ENCODE measurements at regions not wholly inside any gene's neighbourhood (a gene's known extent, or its start where the extent isn't known, plus 50 kb on each side); places are given as distances from the start of the nearest gene placed in this dataset.
"Not testable (repeated sequence)": the region's sequence is repeated elsewhere in the genome, so short reads cannot be mapped to it uniquely, and the experiment has no call there.

- no peaks in the 10 kb centered on the region for H3K4me1 ChIP-seq (ENCODE audit: control insufficient read depth, insufficient read depth, low read length)
- H3K36me3 ChIP-seq (ENCODE audit: control insufficient read depth, insufficient read depth, low read length), result no peaks in the 10 kb centered on the region
- no CpG with 5 or more reads among the region's 2 CpGs for WGBS (ENCODE audit: insufficient coverage, insufficient read length)
- H3K4me3 ChIP-seq (ENCODE audit: low read length), result no peak overlapping the region
- no peaks in the 10 kb centered on the region for H3K27me3 ChIP-seq (ENCODE audit: control insufficient read depth, insufficient read depth, low read length)
- no peak for DNase-seq (ENCODE audit: low read depth, low spot score)
- no peaks in the 10 kb centered on the region for H3K9me3 ChIP-seq (ENCODE audit: control insufficient read depth, insufficient read depth, low read length)
- H3K27ac ChIP-seq (ENCODE audit: low read length), result no peak overlapping the region
Measured at GRCh38 chr5:130796032-130796431, 369.0 kb downstream of the HINT1 start.

GRCh38 chr5:130795037-130795436, 370.0 kb downstream of the HINT1 start:
- Histone ChIP-seq H3K4me3 (ENCODE audit: low read length) (no peak overlapping the region), H3K4me1 (ENCODE audit: control insufficient read depth, insufficient read depth, low read length) (no peaks in the 10 kb centered on the region), H3K27ac (ENCODE audit: low read length) (no peak overlapping the region), H3K36me3 (ENCODE audit: control insufficient read depth, insufficient read depth, low read length) (no peaks in the 10 kb centered on the region), H3K27me3 (ENCODE audit: control insufficient read depth, insufficient read depth, low read length) (no peaks in the 10 kb centered on the region), H3K9me3 (ENCODE audit: control insufficient read depth, insufficient read depth, low read length) (no peaks in the 10 kb centered on the region)
- WGBS (ENCODE audit: insufficient coverage, insufficient read length), result no CpG with 5 or more reads among the region's 2 CpGs
- no peak for DNase-seq (ENCODE audit: low read depth, low spot score)

- H3K4me1 ChIP-seq (ENCODE audit: control insufficient read depth, insufficient read depth, low read length), result no peaks in the 10 kb centered on the region
- no peak overlapping the region for H3K27ac ChIP-seq (ENCODE audit: low read length)
- DNase-seq (ENCODE audit: low read depth, low spot score), result no peak
- H3K9me3 ChIP-seq (ENCODE audit: control insufficient read depth, insufficient read depth, low read length), result no peaks in the 10 kb centered on the region
- no peaks in the 10 kb centered on the region for H3K27me3 ChIP-seq (ENCODE audit: control insufficient read depth, insufficient read depth, low read length)
- H3K36me3 ChIP-seq (ENCODE audit: control insufficient read depth, insufficient read depth, low read length), result no peaks in the 10 kb centered on the region
- no peak overlapping the region for H3K4me3 ChIP-seq (ENCODE audit: low read length)
Measured at GRCh38 chr5:130777794-130778193, 387.3 kb downstream of the HINT1 start.

- H3K36me3 ChIP-seq (ENCODE audit: control insufficient read depth, insufficient read depth, low read length), result no peaks in the 10 kb centered on the region
- no peaks in the 10 kb centered on the region for H3K27me3 ChIP-seq (ENCODE audit: control insufficient read depth, insufficient read depth, low read length)
- no CpG with 5 or more reads among the region's 3 CpGs for WGBS (ENCODE audit: insufficient coverage, insufficient read length)
- no peak overlapping the region for H3K27ac ChIP-seq (ENCODE audit: low read length)
- no peaks in the 10 kb centered on the region for H3K4me1 ChIP-seq (ENCODE audit: control insufficient read depth, insufficient read depth, low read length)
- DNase-seq (ENCODE audit: low read depth, low spot score), result no peak
- H3K4me3 ChIP-seq (ENCODE audit: low read length), result no peak overlapping the region
- H3K9me3 ChIP-seq (ENCODE audit: control insufficient read depth, insufficient read depth, low read length), result no peaks in the 10 kb centered on the region
Measured at GRCh38 chr5:130773813-130774212, 391.2 kb downstream of the HINT1 start.

GRCh38 chr5:130762031-130762430, 403.0 kb downstream of the HINT1 start:
- no peaks in the 10 kb centered on the region for H3K9me3 ChIP-seq (ENCODE audit: control insufficient read depth, insufficient read depth, low read length)
- no CpG with 5 or more reads among the region's 1 CpG for WGBS (ENCODE audit: insufficient coverage, insufficient read length)
- no peak for DNase-seq (ENCODE audit: low read depth, low spot score)

GRCh38 chr5:130759061-130759460, 406.0 kb downstream of the HINT1 start:
- Histone ChIP-seq H3K9me3 (ENCODE audit: control insufficient read depth, insufficient read depth, low read length) (no peaks in the 10 kb centered on the region), H3K4me1 (ENCODE audit: control insufficient read depth, insufficient read depth, low read length) (no peaks in the 10 kb centered on the region), H3K4me3 (ENCODE audit: low read length) (no peak overlapping the region), H3K36me3 (ENCODE audit: control insufficient read depth, insufficient read depth, low read length) (no peaks in the 10 kb centered on the region), H3K27ac (ENCODE audit: low read length) (no peak overlapping the region), H3K27me3 (ENCODE audit: control insufficient read depth, insufficient read depth, low read length) (no peaks in the 10 kb centered on the region)
- WGBS (ENCODE audit: insufficient coverage, insufficient read length), result no CpG with 5 or more reads among the region's 3 CpGs
- no peak for DNase-seq (ENCODE audit: low read depth, low spot score)

More at GRCh38 chr5:130762031-130762430, 403.0 kb downstream of the HINT1 start:
- H3K36me3 ChIP-seq (ENCODE audit: control insufficient read depth, insufficient read depth, low read length), result no peaks in the 10 kb centered on the region
- no peak overlapping the region for H3K27ac ChIP-seq (ENCODE audit: low read length)
- no peaks in the 10 kb centered on the region for H3K27me3 ChIP-seq (ENCODE audit: control insufficient read depth, insufficient read depth, low read length)
- H3K4me3 ChIP-seq (ENCODE audit: low read length), result no peak overlapping the region
- H3K4me1 ChIP-seq (ENCODE audit: control insufficient read depth, insufficient read depth, low read length), result no peaks in the 10 kb centered on the region

- no peaks in the 10 kb centered on the region for H3K36me3 ChIP-seq (ENCODE audit: control insufficient read depth, insufficient read depth, low read length)
- no peaks in the 10 kb centered on the region for H3K4me1 ChIP-seq (ENCODE audit: control insufficient read depth, insufficient read depth, low read length)
- DNase-seq (ENCODE audit: low read depth, low spot score), result no peak
- no peak overlapping the region for H3K4me3 ChIP-seq (ENCODE audit: low read length)
- WGBS (ENCODE audit: insufficient coverage, insufficient read length), result no CpG with 5 or more reads among the region's 2 CpGs
- no peaks in the 10 kb centered on the region for H3K27me3 ChIP-seq (ENCODE audit: control insufficient read depth, insufficient read depth, low read length)
- H3K27ac ChIP-seq (ENCODE audit: low read length), result no peak overlapping the region
- H3K9me3 ChIP-seq (ENCODE audit: control insufficient read depth, insufficient read depth, low read length), result no peaks in the 10 kb centered on the region
Measured at GRCh38 chr5:130747556-130747955, 417.5 kb downstream of the HINT1 start.

GRCh38 chr5:130746641-130747040, 418.4 kb downstream of the HINT1 start:
- H3K27me3 ChIP-seq (ENCODE audit: control insufficient read depth, insufficient read depth, low read length); H3K36me3 ChIP-seq (ENCODE audit: control insufficient read depth, insufficient read depth, low read length); H3K4me3 ChIP-seq (ENCODE audit: low read length); H3K4me1 ChIP-seq (ENCODE audit: control insufficient read depth, insufficient read depth, low read length); H3K9me3 ChIP-seq (ENCODE audit: control insufficient read depth, insufficient read depth, low read length); DNase-seq (ENCODE audit: low read depth, low spot score); H3K27ac ChIP-seq (ENCODE audit: low read length): not testable (repeated sequence)

GRCh38 chr5:130743092-130743491, 422.0 kb downstream of the HINT1 start:
- Histone ChIP-seq H3K4me1 (ENCODE audit: control insufficient read depth, insufficient read depth, low read length) (no peaks in the 10 kb centered on the region), H3K4me3 (ENCODE audit: low read length) (no peak overlapping the region), H3K27ac (ENCODE audit: low read length) (no peak overlapping the region), H3K27me3 (ENCODE audit: control insufficient read depth, insufficient read depth, low read length) (no peaks in the 10 kb centered on the region), H3K9me3 (ENCODE audit: control insufficient read depth, insufficient read depth, low read length) (no peaks in the 10 kb centered on the region), H3K36me3 (ENCODE audit: control insufficient read depth, insufficient read depth, low read length) (no peaks in the 10 kb centered on the region)
- DNase-seq (ENCODE audit: low read depth, low spot score), result no peak
- WGBS (ENCODE audit: insufficient coverage, insufficient read length), result no CpG with 5 or more reads among the region's 1 CpG

- no peak for DNase-seq (ENCODE audit: low read depth, low spot score)
- no peak overlapping the region for H3K27ac ChIP-seq (ENCODE audit: low read length)
- WGBS (ENCODE audit: insufficient coverage, insufficient read length), result no CpG with 5 or more reads among the region's 5 CpGs
Measured at GRCh38 chr5:130740047-130740569, 424.9 kb downstream of the HINT1 start.

GRCh38 chr5:130731839-130732238, 433.2 kb downstream of the HINT1 start:
- no peaks in the 10 kb centered on the region for H3K9me3 ChIP-seq (ENCODE audit: control insufficient read depth, insufficient read depth, low read length)

More at GRCh38 chr5:130740047-130740569, 424.9 kb downstream of the HINT1 start:
- H3K27me3 ChIP-seq (ENCODE audit: control insufficient read depth, insufficient read depth, low read length), result no peaks in the 10 kb centered on the region
- no peaks in the 10 kb centered on the region for H3K4me1 ChIP-seq (ENCODE audit: control insufficient read depth, insufficient read depth, low read length)
- no peaks in the 10 kb centered on the region for H3K9me3 ChIP-seq (ENCODE audit: control insufficient read depth, insufficient read depth, low read length)
- no peak overlapping the region for H3K4me3 ChIP-seq (ENCODE audit: low read length)
- H3K36me3 ChIP-seq (ENCODE audit: control insufficient read depth, insufficient read depth, low read length), result no peaks in the 10 kb centered on the region

More at GRCh38 chr5:130731839-130732238, 433.2 kb downstream of the HINT1 start:
- Histone ChIP-seq H3K27me3 (ENCODE audit: control insufficient read depth, insufficient read depth, low read length) (no peaks in the 10 kb centered on the region), H3K36me3 (ENCODE audit: control insufficient read depth, insufficient read depth, low read length) (no peaks in the 10 kb centered on the region), H3K4me1 (ENCODE audit: control insufficient read depth, insufficient read depth, low read length) (peaks cover 1% of the 10 kb centered on the region; the same call in 1 of the 2 replicates), H3K4me3 (ENCODE audit: low read length) (no peak overlapping the region), H3K27ac (ENCODE audit: low read length) (no peak overlapping the region)
- DNase-seq (ENCODE audit: low read depth, low spot score), result no peak
- WGBS (ENCODE audit: insufficient coverage, insufficient read length), result no CpG with 5 or more reads among the region's 4 CpGs
